ENCODE measurements at regions not wholly inside any gene's neighbourhood (a gene's known extent, or its start where the extent isn't known, plus 50 kb on each side); places are given as distances from the start of the nearest gene placed in this dataset.
"Not testable (repeated sequence)": the region's sequence is repeated elsewhere in the genome, so short reads cannot be mapped to it uniquely, and the experiment has no call there.

DNA sequence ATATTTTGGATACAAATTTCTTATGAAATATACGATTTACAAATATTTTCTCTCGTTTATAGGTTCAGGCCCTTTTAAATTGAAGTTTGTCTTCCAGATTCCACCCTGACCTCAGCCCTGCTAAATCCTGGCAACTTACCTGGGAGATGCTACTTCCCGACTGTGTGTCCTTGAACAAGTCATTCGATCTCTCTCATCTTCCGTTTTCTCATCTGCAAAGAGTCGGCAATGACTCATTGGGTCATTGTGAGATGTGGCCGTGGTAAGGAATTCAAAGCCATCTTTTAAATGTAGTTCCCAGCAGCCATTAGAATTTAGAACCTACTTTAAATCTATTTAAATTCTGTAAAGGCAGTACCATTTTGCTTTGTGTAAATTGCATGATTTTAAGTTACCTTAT is 72.5 kb downstream of the LHX2 start:
- DNase-seq: no peak

DNA sequence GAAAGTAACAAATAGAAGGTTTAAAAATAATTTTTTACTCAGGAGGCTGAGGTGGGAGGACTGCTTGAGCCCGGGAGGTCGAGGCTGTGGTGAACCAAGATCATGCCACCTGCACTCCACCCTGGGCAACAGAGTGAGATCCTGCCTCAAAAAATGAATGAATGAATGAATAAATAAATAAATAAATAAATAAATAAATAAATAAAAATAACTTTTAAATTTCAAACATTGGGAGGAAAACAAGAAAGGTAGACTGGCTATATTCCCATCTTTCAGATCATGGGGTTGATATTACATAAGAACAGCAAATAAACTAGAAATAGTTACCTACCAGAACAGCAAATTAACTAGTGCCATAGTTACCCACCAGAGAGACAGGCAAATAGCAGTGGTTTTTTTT is 75.7 kb downstream of the LHX2 start:
- DNase-seq: no peak

DNA sequence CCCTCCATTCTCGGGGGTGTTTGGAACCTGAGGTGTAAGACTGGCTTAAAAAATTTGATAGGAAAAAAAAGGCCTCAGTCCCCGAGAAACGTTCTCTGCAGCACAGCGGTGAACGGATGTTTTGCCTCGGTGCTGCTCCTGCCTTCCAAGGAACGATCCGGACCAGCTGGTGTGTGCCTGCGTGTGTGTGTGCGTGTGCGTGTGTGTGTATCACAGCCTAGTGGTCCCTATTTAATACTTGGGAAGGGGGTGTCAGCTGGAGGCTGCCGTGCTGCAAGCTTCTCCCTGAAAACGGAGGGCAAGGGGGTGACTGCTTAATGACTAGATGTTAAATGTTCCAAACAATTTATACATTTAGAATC is 76.9 kb downstream of the LHX2 start:
- no peak for DNase-seq

DNA sequence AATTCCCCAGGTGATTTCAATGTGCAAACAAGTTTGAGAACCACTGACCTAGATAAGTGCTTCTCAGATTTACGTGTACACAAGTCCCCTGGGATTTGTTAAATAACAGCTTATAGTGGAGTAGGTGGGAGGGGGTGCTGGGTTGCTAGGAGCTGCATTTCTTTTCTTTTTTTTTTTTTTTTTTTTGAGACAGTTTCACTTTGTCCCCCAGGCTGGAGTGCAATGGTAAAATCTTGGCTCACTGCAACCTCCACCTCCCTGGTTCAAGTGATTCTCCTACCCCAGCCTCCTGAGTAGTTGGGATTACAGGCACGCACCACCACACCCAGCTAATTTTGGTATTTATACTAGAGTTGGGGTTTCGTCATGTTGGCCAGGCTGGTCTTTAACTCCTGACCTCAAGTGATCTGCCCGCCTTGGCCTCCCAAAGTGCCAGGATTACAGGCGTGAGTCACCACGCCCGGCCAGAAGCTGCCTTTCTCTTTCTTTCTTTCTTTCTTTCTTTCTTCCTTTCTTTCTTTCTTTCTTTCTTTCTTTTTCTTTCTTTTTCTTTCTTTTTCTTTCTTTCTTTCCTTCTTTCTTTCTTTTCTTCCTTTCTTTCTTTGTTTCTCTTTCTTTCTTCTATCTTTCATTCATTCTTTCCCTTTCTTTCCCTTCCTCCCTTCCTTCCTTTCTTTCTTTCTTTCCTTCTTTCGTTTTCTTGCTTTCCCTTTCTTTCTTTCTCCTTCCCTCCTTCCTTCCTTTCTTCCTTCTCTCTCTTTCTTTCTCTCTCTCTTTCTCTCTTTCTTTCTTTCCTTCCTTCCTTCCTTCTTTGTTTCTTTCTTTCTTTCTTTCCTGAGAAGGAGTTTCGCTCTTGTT is 78.3 kb downstream of the LHX2 start:
- not testable (repeated sequence) for DNase-seq

DNA sequence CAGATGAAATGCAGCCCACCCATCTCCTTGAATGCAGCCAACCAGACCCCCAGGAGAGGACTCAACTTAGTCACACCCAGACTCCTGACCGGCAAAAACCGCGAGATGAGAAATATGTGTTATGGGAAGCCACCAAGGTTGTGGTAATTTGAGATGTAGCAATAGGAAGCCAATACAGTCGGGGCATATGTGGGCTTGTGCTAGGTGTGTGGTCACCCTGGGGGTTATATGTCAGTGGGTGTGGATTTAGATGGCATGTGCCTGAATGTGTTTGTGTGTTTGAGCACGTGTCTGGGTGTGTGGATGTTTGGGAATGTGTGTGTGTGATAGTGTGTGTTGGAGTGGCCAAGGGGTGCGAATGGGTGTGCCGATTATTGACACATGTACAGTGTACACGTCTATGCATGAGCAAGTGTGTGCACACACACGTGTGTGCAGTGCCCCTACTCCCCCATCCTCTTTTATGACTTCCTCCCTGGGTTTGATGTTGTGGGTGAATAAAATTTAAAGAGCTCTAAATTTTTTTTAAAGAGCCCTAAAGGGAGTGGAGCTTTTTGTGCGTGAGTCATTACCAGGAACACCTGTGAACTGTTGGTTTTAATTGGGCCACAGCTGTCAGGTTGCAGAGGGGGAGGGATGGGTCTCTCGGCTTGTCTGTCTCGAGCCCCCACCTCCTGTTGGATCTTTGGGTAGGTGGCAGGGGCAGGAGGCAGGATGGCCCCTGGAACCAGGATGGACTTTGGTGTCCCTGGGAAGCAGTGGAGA is 86.8 kb downstream of the LHX2 start:
- DNase-seq: no peak

DNA sequence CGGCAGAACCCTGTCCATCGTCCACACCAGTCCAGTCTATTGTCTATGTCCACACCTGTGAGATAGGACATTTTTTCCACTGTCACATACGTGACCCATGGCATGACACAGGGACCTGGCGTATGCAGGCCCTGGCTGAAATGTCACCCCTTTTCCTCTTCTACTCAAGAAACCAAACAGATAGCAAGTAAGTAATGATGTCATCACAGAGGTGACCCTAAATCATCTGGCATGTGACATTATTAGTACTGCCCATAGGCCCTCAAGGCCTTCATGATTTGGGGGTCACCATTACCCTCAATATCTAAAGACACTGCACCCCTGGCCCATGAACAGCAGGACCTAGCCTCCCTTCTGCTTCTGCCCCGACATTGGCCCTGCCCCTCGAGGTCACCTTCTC is 88.3 kb downstream of the LHX2 start:
- DNase-seq: no peak

DNA sequence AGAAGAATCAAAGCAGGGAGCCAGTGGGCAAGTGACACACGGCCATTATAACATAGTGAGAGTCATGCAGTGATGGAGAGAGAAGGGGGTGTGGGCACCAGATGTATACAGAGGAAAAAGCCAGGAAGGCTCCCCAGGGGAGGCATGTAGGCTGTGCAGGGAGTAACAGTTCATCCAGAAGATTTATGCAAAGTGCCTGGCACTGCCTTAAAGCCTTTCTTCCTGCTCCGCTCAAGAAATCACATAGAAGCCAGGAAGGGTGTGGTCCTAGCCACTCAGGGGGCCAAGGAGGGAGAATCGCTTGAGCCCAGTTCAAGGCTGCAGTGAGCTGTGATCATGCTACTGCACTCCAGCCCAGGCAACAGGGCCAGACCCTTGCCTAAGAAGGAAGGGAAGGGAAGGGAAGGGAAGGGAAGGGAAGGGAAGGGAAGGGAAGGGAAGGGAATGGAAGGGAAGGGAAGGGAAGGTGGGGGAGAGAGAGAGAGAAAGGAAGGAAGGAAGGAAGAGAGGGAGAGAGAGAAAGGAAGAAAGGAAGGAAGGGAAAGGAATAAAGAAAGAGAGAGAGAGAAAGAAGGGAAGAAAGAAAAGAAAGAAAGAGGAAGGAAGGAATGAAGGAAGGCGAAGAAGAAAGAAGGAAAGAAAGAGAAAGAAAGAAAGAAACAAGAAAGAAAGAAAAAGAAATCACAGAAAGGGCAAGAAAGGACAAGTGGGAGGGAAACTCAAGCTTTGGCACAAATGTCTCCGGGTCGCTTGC is 89.8 kb downstream of the LHX2 start:
- no peak for DNase-seq

DNA sequence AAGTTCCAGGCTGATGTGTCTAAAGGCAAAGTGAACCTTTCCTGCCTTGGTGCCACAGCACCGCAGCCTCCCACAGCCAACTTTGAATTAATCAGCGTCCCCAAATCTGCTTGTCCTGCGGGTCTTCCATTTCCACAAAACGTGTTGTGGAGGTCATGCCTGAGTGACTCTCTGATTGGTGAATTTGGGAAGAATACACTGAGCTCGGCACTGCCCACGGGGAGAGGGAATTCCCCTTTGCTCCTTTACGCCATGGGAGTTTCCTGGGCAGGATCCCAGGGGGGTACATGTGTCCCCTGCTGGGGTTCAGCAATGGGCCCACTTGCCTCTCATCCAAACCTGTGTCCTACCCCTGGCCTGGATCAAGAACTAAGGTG is 90.4 kb downstream of the LHX2 start:
- DNase-seq: no peak

DNA sequence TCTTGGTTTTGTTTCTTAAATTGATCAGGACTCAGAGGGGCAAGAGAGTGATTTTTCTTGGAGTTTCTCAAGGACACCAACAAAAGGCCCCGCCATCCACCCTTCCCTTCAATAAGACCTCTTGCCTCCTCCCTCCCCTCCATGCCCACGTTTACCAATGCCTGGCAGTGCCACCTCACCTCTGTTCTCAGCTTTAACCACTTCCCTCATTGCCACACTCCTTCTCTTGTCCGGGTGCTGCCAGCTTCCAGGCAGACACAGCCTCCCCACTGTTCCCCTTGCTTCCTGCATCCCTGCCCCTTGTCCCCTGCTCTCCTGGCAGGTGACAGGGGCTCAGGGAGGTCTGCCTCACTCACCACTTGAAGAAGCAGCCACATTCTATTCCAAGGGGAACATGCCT is 90.8 kb downstream of the LHX2 start:
- no peak for DNase-seq

DNA sequence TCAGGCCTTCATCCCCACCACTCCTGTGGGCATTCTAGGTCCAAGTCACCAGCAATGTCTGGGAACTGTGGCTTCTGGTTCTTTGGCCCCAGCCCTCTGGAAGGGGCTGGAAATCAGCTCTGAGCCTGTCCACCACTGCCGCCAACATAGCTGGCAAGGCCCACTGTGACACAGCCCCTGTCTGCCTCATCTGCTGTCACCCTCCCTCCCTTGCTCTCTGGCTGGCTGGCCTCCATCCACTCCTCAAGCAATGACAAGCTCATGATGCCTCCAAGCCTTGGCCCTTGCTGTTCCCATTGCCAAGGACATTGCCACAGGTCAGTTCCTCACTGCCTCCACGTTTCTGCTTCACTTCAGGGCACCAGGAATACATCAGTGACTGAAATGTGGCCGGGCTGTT is 93.7 kb downstream of the LHX2 start:
- no peak for DNase-seq

DNA sequence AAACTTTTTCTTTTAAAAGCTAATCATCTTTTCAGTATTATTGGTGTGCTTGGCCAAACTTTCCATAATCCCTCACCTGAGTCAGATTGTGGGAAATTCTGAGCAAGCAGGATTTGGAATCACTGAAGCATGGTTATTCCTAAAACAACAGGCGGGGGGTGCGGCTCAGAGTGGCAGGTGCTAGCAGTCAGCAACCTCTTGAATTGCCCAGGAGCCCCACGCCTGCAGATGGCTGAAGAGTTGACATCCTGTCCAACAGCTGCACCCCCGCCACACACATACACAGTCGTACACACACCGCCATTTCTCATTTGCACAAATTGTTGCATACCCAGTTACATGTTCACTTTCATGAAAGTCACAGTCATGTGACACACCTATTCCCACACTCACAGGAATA is 96.6 kb downstream of the LHX2 start:
- DNase-seq: no peak

DNA sequence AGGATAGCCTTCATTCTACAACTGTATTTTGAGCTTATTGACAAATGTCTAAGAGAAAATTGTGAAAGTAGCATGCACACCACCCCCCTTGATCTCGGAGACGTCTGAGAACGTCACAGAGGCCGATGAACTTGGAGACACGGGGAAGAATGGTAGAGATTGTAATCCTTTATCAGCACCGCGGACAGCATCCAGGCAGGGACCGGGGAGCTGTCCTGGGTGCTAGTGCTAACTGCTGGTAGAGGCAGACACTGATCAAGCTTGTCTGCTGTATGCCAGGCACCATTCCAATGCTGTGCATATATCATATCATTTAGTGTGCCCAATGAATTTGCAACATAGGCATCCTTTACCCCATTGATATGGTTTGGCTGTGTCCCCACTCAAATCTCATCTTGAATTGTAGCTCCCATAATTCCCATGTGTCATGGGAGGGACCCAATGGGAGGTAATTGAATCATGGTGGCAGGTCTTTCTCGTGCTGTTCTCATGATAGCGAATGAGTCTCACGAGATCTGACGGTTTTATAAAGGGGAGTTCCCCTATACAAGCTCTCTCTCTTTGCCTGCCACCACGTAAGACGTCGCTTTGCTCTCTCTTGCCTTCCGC is 98.8 kb downstream of the LHX2 start:
- no peak for DNase-seq

DNA sequence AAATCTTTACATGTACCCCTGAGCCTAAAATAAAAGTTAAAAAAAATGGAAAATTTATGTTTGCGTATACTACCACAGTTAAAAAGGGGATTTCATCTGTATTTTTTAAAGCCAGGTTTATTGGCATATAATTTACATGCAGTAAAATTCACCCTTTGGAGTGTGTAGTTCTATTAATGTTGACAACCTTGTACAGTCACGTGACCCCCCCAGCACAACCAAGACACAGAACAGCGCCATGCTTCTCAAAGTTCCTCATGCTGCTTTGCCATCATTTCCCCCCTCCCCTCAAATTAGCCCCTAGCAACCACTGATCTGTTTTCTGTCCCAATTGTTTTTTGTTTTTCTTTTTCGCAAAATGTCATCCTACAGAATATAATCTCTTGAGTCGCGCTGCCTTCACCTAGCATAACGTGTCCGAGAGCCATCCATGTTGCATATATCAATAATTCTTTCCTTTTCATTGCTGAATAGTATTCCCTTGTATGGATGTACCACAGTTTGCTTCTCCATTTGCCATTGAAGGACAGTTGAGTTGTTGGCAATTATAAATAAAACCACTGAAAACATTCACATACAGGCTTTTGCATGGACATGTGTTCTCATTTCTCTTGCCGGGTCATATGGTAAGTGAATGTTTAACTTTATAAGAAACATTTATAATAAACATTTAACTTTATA is 105.3 kb downstream of the LHX2 start:
- no peak for DNase-seq

DNA sequence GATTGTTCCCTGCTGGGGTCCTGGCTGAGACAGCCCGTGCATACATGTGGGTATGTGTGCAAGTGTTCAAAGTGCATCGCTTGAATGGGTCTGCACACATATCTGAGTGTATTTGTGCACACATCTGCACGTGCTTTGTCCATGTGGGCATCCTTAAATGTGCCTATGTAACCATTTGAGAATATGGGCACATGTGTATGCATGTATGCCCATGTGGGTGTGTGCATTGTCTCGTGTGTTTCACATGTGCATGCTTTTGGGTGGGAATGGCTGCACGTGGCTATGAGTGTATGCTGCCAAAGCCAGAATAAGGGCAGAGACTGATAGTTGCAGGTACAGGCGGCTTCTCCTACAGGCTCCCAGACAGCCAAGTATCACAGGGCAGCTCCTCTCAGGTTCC is 107.3 kb downstream of the LHX2 start:
- no peak for DNase-seq

DNA sequence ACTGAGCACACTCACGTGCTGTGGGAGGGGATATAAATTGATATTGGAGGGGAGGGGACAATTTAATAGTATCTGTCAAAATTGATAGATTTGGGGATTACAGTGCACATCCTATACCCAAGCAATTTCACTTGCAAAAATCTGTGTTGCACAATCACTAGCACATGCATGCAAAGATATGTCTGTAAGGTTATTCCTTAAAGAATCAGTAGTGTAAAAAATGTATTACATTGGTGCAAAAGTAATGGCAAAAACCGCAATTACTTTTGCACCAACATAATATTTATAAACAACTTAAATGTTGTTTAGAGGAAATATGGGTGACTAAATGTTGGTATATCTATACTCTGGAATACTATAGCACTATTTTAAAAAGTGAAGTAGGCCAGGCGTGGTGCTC is 108.7 kb downstream of the LHX2 start:
- DNase-seq: no peak

DNA sequence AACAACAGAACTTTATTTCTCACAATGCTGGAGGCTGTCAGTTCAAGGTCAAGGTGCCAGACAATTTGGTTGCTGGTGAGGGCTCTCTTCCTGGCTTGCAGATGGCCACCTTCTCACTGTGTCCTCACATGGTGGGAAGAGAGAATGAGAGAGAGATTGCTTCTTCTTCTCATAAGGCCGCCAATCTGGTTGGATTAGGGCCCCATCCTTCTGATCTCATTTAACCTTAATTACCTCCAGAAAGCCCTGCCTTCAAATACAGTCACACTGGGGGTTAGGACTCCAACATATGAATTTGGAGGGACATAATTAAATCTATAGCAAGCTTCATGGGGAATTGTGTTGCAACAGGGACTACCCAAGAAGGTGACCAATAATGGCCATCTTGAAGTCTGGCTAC is 110.2 kb downstream of the LHX2 start:
- no peak for DNase-seq

DNA sequence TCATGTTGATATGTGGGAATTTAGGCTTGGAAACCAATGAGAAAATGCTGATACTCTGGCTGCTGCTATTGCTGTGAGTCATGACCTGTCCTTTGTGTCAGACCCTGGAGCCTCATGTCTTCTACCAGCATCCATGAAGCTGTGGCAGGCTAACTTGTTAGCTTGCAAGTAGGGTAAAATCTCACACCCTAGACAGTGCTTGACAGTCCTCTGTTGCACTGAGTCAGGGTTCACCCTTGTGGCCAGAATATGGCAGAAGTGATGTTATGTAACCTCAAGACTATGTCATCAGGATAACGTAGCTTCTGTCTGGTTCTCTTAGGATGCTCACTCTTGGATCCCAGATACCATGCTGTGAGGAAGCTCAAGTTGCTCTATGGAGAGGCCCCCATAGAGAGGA is 110.8 kb downstream of the LHX2 start:
- DNase-seq: no peak

DNA sequence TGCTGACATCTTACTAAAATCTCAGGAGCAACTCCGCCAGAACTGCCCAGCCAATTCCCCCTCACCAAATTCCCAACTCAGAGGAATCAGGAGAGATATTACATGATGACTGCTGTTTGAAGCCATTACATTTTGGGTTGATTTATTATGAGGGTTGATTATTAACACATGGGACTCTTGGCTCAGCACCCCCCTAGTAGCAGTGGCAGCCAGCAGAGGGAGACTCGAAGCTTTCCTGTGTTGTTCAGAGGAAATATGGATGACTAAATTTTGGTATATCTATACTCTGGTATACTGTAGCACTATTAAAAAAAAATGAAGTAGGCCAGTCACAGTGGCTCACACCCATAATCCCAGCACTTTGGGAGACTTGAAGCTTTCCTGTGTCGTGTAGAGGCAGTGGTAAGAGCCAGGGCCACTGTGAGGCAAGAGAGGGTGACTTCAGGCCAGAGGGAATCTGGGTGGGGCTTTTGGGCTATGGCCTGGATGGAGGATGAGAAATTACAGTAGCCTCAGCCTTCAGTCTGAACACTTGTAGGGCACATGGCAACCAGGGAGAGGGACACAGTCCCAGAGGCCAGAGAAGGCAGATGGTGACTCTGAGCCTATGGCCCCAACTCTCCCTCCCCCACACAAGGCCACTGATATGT is 111.4 kb downstream of the LHX2 start:
- DNase-seq: no peak

DNA sequence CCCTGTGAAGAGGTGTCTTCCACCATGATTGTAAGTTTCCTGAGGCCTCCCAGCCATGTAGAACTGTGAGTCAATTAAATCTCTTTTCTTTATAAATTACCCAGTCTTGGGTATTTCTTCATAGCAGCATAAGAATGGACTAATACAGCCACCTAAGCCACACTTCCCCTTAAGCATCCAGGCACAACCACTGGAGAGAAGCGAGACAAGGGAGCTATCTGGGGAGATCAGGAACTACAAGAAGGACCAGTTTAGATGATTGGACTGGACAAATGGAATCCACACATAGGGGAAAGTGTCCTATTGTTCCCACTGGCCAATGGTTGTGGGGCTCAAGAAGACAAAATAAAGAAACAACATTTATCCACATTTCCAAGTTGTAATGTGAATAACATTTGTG is 112.1 kb downstream of the LHX2 start:
- not testable (repeated sequence) for DNase-seq

DNA sequence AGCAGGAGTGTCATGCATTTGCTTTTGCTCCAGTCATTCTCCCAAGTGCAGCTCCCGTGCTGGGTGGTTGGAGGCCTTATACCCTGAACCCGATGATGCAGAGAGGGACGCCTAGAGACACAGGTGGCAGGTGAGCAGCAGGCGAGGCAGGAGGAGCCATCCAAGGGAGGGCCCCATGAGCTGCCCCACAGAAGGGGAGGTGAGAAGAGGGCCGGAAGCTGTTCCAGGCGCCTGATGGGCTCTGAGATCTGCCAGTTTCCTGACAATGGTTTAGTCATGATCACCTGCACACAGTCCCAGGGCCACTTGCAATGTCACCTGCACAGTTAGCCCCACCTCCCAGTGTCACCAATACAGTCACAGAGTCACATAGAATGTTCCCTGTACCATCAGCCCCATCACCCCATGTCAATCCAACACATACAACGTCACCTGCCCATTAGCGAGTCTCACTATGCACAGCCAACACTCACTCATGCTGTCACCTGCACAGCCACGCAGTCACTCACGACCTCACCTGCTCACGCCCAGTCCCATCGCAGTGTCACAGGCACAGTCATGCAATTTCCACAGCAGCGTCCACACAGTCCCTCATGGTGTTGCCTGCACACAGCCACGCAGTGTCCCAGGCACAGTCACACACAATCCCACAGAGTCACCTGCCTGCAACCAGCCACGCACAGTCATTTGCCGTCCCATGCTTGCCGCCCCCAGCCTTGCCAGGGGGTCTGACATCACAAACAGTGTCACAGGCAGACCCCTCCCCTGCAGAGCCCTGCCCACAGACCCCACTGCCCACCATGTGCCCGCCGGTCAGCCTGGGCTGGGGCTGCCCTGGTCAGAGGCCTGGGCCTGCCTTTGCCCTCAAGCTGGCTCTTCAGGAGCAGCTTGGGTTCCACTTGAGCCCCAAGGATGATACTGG is 113.4 kb downstream of the LHX2 start:
- no peak for DNase-seq

DNA sequence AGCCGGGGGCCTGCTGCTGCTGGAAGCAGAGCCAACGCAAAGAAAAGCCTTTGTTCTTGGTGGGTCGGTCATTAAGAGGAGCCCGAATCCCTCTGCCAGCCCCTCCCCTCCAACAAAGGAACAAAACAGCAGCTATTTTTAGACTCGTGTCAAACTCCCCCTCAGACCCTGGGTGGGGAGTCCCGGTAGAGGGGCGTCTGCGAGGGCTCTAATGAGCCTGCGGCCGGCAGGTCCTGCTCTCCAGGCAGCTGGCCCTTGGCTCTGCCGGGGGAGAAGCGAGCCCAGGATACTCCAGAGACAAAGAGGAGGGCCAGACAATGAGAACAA is 114.0 kb downstream of the LHX2 start:
- no peak for DNase-seq

Measured in CD4-positive, alpha-beta T cell treated with Interleukin-15 for 1 hour (primary cell).